OCI-LY1 (cell line): ENCODE measurements at regions not wholly inside any gene's neighbourhood (a gene's known extent, or its start where the extent isn't known, plus 50 kb on each side); places are given as distances from the start of the nearest gene placed in this dataset.

Experiments used
- H2AFZ ChIP-seq: fragments of 200-600 bp; sonication (generic), shearing (Covaris generic); 2 replicates; pipeline ENCODE4 v1.6.0; 2014; ENCODE audit warnings: antibody characterized with exemption, mild to moderate bottlenecking, low read length
- H3F3A ChIP-seq: fragments of 200-600 bp; sonication (generic), shearing (Covaris generic); 2 replicates; pipeline ENCODE4 v1.6.0; 2014; ENCODE audit warnings: mild to moderate bottlenecking, antibody characterized with exemption, low read length, moderate library complexity; ENCODE audit not compliant: insufficient read depth
- H3K27ac ChIP-seq: fragments of 200-600 bp; sonication (generic); 2 replicates; pipeline ENCODE4 v1.5.1; 2014; ENCODE audit warnings: low read length, mixed run types, mild to moderate bottlenecking, low read depth; ENCODE audit not compliant: poor library complexity, severe bottlenecking
- H3K27me3 ChIP-seq: fragments of 200-600 bp; sonication (generic); 2 replicates; pipeline ENCODE4 v1.6.0; 2014; ENCODE audit warnings: antibody characterized with exemption, mild to moderate bottlenecking, low read length, moderate library complexity; ENCODE audit not compliant: insufficient read depth
- H3K36me3 ChIP-seq: fragments of 200-600 bp; sonication (generic); 2 replicates; pipeline ENCODE4 v1.6.1; 2014; ENCODE audit warnings: mild to moderate bottlenecking, antibody characterized with exemption, low read length, moderate library complexity, mixed read lengths; ENCODE audit not compliant: insufficient read depth
- H3K4me1 ChIP-seq: fragments of 200-600 bp; sonication (generic); 2 replicates; pipeline ENCODE4 v1.5.1; 2014; ENCODE audit warnings: mild to moderate bottlenecking, low read length, moderate library complexity; ENCODE audit not compliant: insufficient read depth, severe bottlenecking
- H3K4me2 ChIP-seq: fragments of 200-600 bp; sonication (generic), shearing (Covaris generic); 2 replicates; pipeline ENCODE4 v1.6.1; 2014; ENCODE audit warnings: low read length
- H3K4me3 ChIP-seq: fragments of 200-600 bp; sonication (generic); 2 replicates; pipeline ENCODE4 v1.5.1; 2014; ENCODE audit warnings: low read length, low read depth, mild to moderate bottlenecking, mixed read lengths; ENCODE audit not compliant: poor library complexity, severe bottlenecking
- H3K79me2 ChIP-seq: fragments of 200-600 bp; shearing (Covaris generic); 2 replicates; pipeline ENCODE4 v1.6.1; 2016; ENCODE audit warnings: mixed run types, low read length, mixed read lengths; ENCODE audit not compliant: insufficient read depth
- H3K9ac ChIP-seq: fragments of 200-600 bp; sonication (generic), shearing (Covaris generic); 2 replicates; pipeline ENCODE4 v1.6.1; 2014; ENCODE audit warnings: mild to moderate bottlenecking, low read length, mixed read lengths
- H3K9me2 ChIP-seq: fragments of 200-600 bp; sonication (generic), shearing (Covaris generic); 2 replicates; pipeline ENCODE4 v1.6.1; 2014; ENCODE audit warnings: low read depth, mild to moderate bottlenecking, low read length, mixed read lengths
- H3K9me3 ChIP-seq: fragments of 200-600 bp; shearing (Covaris generic); 2 replicates; pipeline ENCODE4 v1.6.1; 2014; ENCODE audit warnings: low read length, mixed read lengths
- H4K20me1 ChIP-seq: fragments of 200-600 bp; sonication (generic), shearing (Covaris generic); 2 replicates; pipeline ENCODE4 v1.6.0; 2016; ENCODE audit warnings: mild to moderate bottlenecking, low read length; ENCODE audit not compliant: insufficient read depth
- EZH2 ChIP-seq: fragments of 200-600 bp; sonication (generic), shearing (Covaris generic); IDR thresholded peaks from 2 replicates; pipeline ENCODE4 v1.8.0; 2017; ENCODE audit warnings: borderline replicate concordance, mixed run types, mild to moderate bottlenecking, antibody characterized with exemption, low read length, moderate library complexity, mixed read lengths
- TF ChIP-seq, protein P1 (sequence below): fragments of 200-600 bp; sonication (generic), shearing (Covaris generic); IDR thresholded peaks from 2 replicates; pipeline ENCODE4 v1.5.1; 2017; ENCODE audit warnings: mild to moderate bottlenecking, antibody characterized with exemption, low read length, moderate library complexity, mixed read lengths

GRCh38 chr3:102096066-102096465 lies 246.8 kb downstream of the NFKBIZ start:
- no peak overlapping the region for H3K27ac ChIP-seq
- H3K4me3 ChIP-seq = no peak overlapping the region
- H3K9me3 ChIP-seq = no peaks in the 10 kb centered on the region
- H3K27me3 ChIP-seq = no peaks in the 10 kb centered on the region
- H3K4me2 ChIP-seq = no peak overlapping the region
- no peaks in the 10 kb centered on the region for H3F3A ChIP-seq
- no peaks in the 10 kb centered on the region for H3K36me3 ChIP-seq
- no peaks in the 10 kb centered on the region for H3K4me1 ChIP-seq
- TF ChIP-seq, protein P1, sequence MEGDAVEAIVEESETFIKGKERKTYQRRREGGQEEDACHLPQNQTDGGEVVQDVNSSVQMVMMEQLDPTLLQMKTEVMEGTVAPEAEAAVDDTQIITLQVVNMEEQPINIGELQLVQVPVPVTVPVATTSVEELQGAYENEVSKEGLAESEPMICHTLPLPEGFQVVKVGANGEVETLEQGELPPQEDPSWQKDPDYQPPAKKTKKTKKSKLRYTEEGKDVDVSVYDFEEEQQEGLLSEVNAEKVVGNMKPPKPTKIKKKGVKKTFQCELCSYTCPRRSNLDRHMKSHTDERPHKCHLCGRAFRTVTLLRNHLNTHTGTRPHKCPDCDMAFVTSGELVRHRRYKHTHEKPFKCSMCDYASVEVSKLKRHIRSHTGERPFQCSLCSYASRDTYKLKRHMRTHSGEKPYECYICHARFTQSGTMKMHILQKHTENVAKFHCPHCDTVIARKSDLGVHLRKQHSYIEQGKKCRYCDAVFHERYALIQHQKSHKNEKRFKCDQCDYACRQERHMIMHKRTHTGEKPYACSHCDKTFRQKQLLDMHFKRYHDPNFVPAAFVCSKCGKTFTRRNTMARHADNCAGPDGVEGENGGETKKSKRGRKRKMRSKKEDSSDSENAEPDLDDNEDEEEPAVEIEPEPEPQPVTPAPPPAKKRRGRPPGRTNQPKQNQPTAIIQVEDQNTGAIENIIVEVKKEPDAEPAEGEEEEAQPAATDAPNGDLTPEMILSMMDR = no peak
- TF ChIP-seq EZH2 = no peak
- H3K9me2 ChIP-seq = no peaks in the 10 kb centered on the region
- H2AFZ ChIP-seq = 0 out of 2 replicates have a peak overlapping the region, but pooled peaks have one; percentile 20
- no peaks in the 10 kb centered on the region for H3K79me2 ChIP-seq
- no peaks in the 10 kb centered on the region for H4K20me1 ChIP-seq
- no peak overlapping the region for H3K9ac ChIP-seq

DNA sequence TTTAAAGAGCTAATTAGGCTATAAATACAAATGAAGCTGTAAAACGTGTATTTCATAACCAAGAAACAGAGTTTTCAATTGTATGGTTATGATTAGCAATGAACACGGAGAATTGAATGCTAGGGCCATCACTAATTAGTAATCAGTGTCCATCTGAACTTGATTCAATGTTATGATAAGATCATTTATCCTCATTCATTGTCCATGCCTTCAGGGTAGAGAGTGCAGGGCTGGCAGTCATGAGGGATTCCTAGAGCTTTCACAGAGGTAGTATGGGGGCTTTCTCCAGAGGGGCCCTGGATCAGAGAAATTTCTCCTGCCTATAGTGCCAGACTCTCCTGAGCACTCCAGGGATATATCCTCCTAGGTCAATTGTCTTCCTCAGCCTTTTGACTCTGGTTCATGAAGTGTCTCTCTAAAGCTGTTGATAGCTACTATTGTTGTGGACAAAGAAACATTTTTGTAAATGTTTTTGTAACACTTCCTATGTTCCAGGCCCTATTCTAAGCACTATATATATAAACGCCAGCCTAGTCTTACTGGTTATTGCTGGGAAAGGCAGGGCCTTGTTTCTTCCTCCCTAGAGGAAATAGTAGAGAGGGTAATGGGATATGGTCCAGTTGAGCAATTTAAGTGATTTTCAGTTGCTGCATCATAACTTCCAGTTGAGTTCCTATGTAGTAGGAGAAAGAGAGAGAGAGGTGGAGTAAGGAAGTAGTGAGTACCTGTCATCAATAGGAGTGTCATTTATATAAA lies 249.0 kb downstream of the NFKBIZ start:
- H3K79me2 ChIP-seq = no peaks in the 10 kb centered on the region

DNA sequence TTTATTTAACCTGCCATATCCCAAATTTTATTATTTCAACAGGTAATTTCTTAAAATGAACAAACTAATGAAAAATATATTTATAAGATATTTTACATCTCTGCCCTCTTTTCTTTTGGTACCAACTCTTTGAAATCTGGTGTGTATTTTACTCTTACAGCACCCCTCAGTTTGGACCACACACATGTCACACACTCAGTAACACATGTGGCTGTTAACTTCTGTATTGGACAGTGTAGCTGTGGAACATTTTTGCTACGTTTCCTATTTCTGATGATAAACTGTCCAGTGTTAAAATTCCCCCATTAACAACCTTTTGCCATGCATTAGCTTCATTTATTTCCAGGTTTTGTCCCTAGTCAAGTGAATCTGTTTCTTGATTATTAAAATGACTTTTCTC lies 250.6 kb downstream of the NFKBIZ start:
- no peaks in the 10 kb centered on the region for H3F3A ChIP-seq
- H2AFZ ChIP-seq = no peak overlapping the region
- no peak overlapping the region for H3K27ac ChIP-seq
- H3K4me3 ChIP-seq = no peak overlapping the region
- H4K20me1 ChIP-seq = no peaks in the 10 kb centered on the region
- no peaks in the 10 kb centered on the region for H3K27me3 ChIP-seq
- TF ChIP-seq, protein P1 = no peak
- no peak for TF ChIP-seq EZH2
- H3K36me3 ChIP-seq = no peaks in the 10 kb centered on the region
- no peak overlapping the region for H3K9ac ChIP-seq
- H3K9me2 ChIP-seq = no peaks in the 10 kb centered on the region
- H3K4me2 ChIP-seq = no peak overlapping the region
- no peaks in the 10 kb centered on the region for H3K79me2 ChIP-seq
- H3K4me1 ChIP-seq = no peaks in the 10 kb centered on the region
- H3K9me3 ChIP-seq = no peaks in the 10 kb centered on the region

More for the DNA sequence above, 249.0 kb downstream of the NFKBIZ start:
- no peaks in the 10 kb centered on the region for H3K36me3 ChIP-seq
- no peaks in the 10 kb centered on the region for H4K20me1 ChIP-seq
- no peak overlapping the region for H3K9ac ChIP-seq
- TF ChIP-seq EZH2 = no peak
- TF ChIP-seq, protein P1 = no peak
- H3F3A ChIP-seq = no peaks in the 10 kb centered on the region
- H3K4me3 ChIP-seq = no peak overlapping the region
- no peak overlapping the region for H2AFZ ChIP-seq
- H3K27me3 ChIP-seq = no peaks in the 10 kb centered on the region
- H3K4me2 ChIP-seq = no peak overlapping the region
- no peaks in the 10 kb centered on the region for H3K9me3 ChIP-seq
- no peak overlapping the region for H3K27ac ChIP-seq
- H3K9me2 ChIP-seq = no peaks in the 10 kb centered on the region
- H3K4me1 ChIP-seq = no peaks in the 10 kb centered on the region
